BE2C (cell line): ENCODE measurements at regions not wholly inside any gene's neighbourhood (a gene's known extent, or its start where the extent isn't known, plus 50 kb on each side); places are given as distances from the start of the nearest gene placed in this dataset.

Experiments used
- DNase-seq: peaks from one replicate; pipeline ENCODE4 v3.0.0-alpha.2; 2020
- H3K27me3 ChIP-seq: fragments of 250-450 bp; sonication (Bioruptor Pico); 2 replicates; pipeline ENCODE4 v1.5.1; 2020; ENCODE audit warnings: mild to moderate bottlenecking
- H3K36me3 ChIP-seq: fragments of 250-450 bp; sonication (Bioruptor Pico); 2 replicates; pipeline ENCODE4 v1.5.1; 2020; ENCODE audit warnings: mild to moderate bottlenecking
- H3K4me1 ChIP-seq: fragments of 250-450 bp; sonication (Bioruptor Pico); 2 replicates; pipeline ENCODE4 v1.5.1; 2020
- H3K4me3 ChIP-seq: 2 replicates; pipeline ENCODE4 v1.5.1; 2011; ENCODE audit warnings: low read depth, low read length
- H3K9me3 ChIP-seq: fragments of 250-450 bp; sonication (Bioruptor Pico); 2 replicates; pipeline ENCODE4 v1.5.1; 2020
- TF ChIP-seq, protein P1 (sequence below): IDR thresholded peaks from 2 replicates; pipeline ENCODE4 v1.5.1; 2012; ENCODE audit warnings: mild to moderate bottlenecking, low read depth, low read length

GRCh38 chr7:91767820-91768219 lies 112.7 kb downstream of the MTERF1 start:
- Histone ChIP-seq H3K36me3 (no peaks in the 10 kb centered on the region), H3K27me3 (no peaks in the 10 kb centered on the region), H3K4me1 (no peaks in the 10 kb centered on the region), H3K9me3 (no peaks in the 10 kb centered on the region), H3K4me3 (no peak overlapping the region)
- DNase-seq: no peak
- TF ChIP-seq, protein P1, sequence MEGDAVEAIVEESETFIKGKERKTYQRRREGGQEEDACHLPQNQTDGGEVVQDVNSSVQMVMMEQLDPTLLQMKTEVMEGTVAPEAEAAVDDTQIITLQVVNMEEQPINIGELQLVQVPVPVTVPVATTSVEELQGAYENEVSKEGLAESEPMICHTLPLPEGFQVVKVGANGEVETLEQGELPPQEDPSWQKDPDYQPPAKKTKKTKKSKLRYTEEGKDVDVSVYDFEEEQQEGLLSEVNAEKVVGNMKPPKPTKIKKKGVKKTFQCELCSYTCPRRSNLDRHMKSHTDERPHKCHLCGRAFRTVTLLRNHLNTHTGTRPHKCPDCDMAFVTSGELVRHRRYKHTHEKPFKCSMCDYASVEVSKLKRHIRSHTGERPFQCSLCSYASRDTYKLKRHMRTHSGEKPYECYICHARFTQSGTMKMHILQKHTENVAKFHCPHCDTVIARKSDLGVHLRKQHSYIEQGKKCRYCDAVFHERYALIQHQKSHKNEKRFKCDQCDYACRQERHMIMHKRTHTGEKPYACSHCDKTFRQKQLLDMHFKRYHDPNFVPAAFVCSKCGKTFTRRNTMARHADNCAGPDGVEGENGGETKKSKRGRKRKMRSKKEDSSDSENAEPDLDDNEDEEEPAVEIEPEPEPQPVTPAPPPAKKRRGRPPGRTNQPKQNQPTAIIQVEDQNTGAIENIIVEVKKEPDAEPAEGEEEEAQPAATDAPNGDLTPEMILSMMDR: no peak

DNA sequence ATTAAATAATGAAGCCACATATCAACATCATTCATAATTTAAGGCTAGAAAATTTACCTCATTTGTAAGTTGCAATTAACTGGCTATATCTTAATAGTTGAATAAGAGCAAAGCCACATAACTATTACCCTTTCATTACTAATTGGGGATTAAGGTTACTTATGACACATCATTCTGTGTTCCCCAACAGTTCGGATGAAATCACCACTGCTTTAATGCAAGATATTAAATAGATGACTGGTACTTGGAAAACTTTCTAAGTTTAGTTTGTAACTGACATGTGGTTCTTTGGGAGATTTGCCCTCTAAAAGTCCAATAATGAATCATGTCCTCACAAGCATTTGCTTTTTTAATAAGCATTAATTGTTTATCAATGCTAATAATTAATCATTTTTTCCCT lies 109.1 kb downstream of the MTERF1 start:
- H3K27me3 ChIP-seq: no peaks in the 10 kb centered on the region
- DNase-seq: no peak
- H3K4me3 ChIP-seq: no peak overlapping the region
- no peaks in the 10 kb centered on the region for H3K4me1 ChIP-seq
- no peaks in the 10 kb centered on the region for H3K9me3 ChIP-seq
- H3K36me3 ChIP-seq: no peaks in the 10 kb centered on the region
- TF ChIP-seq, protein P1: no peak

DNA sequence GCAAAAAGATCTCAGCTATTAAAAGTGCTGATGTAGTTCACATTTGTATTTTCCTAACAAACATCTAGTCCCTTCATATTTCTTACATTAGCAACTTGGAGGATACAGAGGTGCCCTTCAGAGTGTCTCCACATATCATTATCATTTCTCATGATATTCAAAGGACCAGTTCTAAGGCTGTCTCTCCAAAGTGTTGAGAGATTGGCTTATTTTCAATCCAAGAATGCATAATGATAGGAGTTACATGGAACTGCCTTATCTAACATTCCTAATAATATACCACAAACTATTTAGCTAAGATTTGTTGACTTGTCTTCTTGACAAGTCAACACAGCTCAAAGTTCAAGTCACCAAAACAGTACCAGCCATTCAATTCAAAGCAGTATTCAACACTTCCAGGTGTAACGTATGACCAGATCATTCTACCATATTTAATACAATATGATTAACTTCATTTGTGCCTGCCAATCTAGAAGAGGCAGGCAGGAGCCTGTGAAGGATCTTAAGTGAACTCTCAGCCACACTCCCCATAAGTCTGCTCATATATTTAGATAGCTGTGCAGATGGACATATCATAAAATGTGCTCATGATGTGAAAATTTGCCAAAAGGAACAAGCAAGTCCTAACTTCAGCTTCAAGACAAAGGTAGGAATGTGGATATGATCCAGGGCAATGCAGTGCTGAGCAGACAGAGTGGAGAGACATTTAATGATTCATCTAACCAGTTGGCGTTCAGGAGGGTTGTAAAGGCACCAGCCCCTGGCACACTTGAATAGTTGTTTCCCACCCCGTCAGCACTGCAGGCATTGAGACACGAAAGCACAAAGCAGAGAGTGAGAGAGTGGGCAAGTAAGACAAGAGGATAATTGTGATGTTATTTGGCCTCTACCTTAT lies 108.3 kb downstream of the MTERF1 start:
- Histone ChIP-seq H3K27me3 (no peaks in the 10 kb centered on the region), H3K36me3 (no peaks in the 10 kb centered on the region), H3K4me3 (no peak overlapping the region), H3K4me1 (no peaks in the 10 kb centered on the region), H3K9me3 (no peaks in the 10 kb centered on the region)
- TF ChIP-seq, protein P1: no peak
- DNase-seq: no peak

DNA sequence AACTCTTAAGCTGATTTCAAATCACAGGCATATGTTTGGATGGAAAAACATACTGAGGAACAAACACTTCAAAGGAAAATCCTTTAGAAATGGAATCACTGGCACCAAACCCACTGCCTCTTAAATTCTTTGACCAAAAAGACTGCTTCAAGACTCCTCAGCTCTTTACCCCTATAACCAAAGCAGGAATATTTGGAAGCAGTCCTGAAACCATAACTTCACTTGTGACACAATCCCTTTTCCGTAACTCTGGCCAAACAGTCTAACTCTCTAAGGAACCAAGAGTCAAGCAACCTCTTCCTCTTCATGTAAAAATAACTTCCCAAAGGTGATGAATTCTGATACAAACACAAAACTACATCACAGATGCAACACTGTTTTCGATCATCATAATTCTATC lies 104.3 kb downstream of the MTERF1 start:
- H3K27me3 ChIP-seq: no peaks in the 10 kb centered on the region

GRCh38 chr7:91777522-91777921 lies 103.0 kb downstream of the MTERF1 start:
- no peak overlapping the region for H3K4me3 ChIP-seq
- no peak for DNase-seq
- H3K27me3 ChIP-seq: no peaks in the 10 kb centered on the region
- no peaks in the 10 kb centered on the region for H3K4me1 ChIP-seq
- H3K36me3 ChIP-seq: no peaks in the 10 kb centered on the region
- TF ChIP-seq, protein P1: no peak
- H3K9me3 ChIP-seq: no peaks in the 10 kb centered on the region

More for the DNA sequence above, 104.3 kb downstream of the MTERF1 start:
- no peak for DNase-seq
- no peaks in the 10 kb centered on the region for H3K36me3 ChIP-seq
- no peaks in the 10 kb centered on the region for H3K9me3 ChIP-seq
- no peak overlapping the region for H3K4me3 ChIP-seq
- H3K4me1 ChIP-seq: no peaks in the 10 kb centered on the region
- TF ChIP-seq, protein P1: no peak

GRCh38 chr7:91778416-91778815 lies 102.1 kb downstream of the MTERF1 start:
- Histone ChIP-seq H3K36me3 (no peaks in the 10 kb centered on the region), H3K4me3 (no peak overlapping the region), H3K9me3 (no peaks in the 10 kb centered on the region), H3K27me3 (no peaks in the 10 kb centered on the region), H3K4me1 (no peaks in the 10 kb centered on the region)
- no peak for DNase-seq
- TF ChIP-seq, protein P1: no peak
